Stimulated activated naive CD8-positive, alpha-beta T cell treated with anti-CD3 and anti-CD28 coated beads, Interleukin-15, Interleukin-2, amounts not matched to agents 100 U/mL and 50 U/mL, for 24 hours (primary cell): ENCODE measurements at regions not wholly inside any gene's neighbourhood (a gene's known extent, or its start where the extent isn't known, plus 50 kb on each side); places are given as distances from the start of the nearest gene placed in this dataset.
"Not testable (repeated sequence)": the region's sequence is repeated elsewhere in the genome, so short reads cannot be mapped to it uniquely, and the experiment has no call there.

ENCODE experiments used
- ATAC-seq: fragments of 150-1000 bp; cut with Tn5 transposase; one replicate; pipeline ENCODE4 v1.10.0; 2021
- DNase-seq: peaks from one replicate; pipeline ENCODE4 v3.0.0; 2021

- no peak for DNase-seq
- no peak for ATAC-seq
Observed at GRCh38 chrX:38940547-38940946, 139.3 kb downstream of the MID1IP1 start.

GRCh38 chrX:38941675-38942074 is 140.4 kb downstream of the MID1IP1 start:
- ATAC-seq = no peak

GRCh38 chrX:38943120-38943519 is 141.9 kb downstream of the MID1IP1 start:
- no peak for DNase-seq
- ATAC-seq = no peak

More at GRCh38 chrX:38941675-38942074, 140.4 kb downstream of the MID1IP1 start:
- no peak for DNase-seq

GRCh38 chrX:38948046-38948445 is 146.8 kb downstream of the MID1IP1 start:
- no peak for DNase-seq
- no peak for ATAC-seq

- ATAC-seq = no peak
- no peak for DNase-seq
Observed at GRCh38 chrX:38954520-38954919, 153.3 kb downstream of the MID1IP1 start.

GRCh38 chrX:38959736-38960135 is 158.5 kb downstream of the MID1IP1 start:
- ATAC-seq (no peak), DNase-seq (no peak)

GRCh38 chrX:38960137-38960536 is 158.9 kb downstream of the MID1IP1 start:
- DNase-seq = no peak
- no peak for ATAC-seq

GRCh38 chrX:38961936-38962335 is 160.7 kb downstream of the MID1IP1 start:
- DNase-seq = no peak
- ATAC-seq = no peak

GRCh38 chrX:38963244-38963643 is 162.0 kb downstream of the MID1IP1 start:
- DNase-seq, ATAC-seq: not testable (repeated sequence)

GRCh38 chrX:38965888-38966287 is 164.6 kb downstream of the MID1IP1 start:
- ATAC-seq = no peak

GRCh38 chrX:38968344-38969216 is 167.3 kb downstream of the MID1IP1 start:
- no peak for DNase-seq

More at GRCh38 chrX:38965888-38966287, 164.6 kb downstream of the MID1IP1 start:
- DNase-seq = no peak

GRCh38 chrX:38970074-38970473 is 168.8 kb downstream of the MID1IP1 start:
- no peak for ATAC-seq
- no peak for DNase-seq

More at GRCh38 chrX:38968344-38969216, 167.3 kb downstream of the MID1IP1 start:
- no peak for ATAC-seq

GRCh38 chrX:38970845-38971244 is 169.6 kb downstream of the MID1IP1 start:
- peak; percentile 86 for ATAC-seq
- peak; percentile 22 for DNase-seq

- no peak for DNase-seq
- ATAC-seq = no peak
Observed at GRCh38 chrX:38973322-38973721, 172.1 kb downstream of the MID1IP1 start.

GRCh38 chrX:38974542-38974941 is 173.3 kb downstream of the MID1IP1 start:
- no peak for DNase-seq
- ATAC-seq = no peak

GRCh38 chrX:38975368-38975942 is 174.2 kb downstream of the MID1IP1 start:
- no peak for ATAC-seq
- DNase-seq = no peak

- ATAC-seq (no peak), DNase-seq (no peak)
Observed at GRCh38 chrX:38982370-38982769, 181.1 kb downstream of the MID1IP1 start.

- no peak for ATAC-seq
- DNase-seq = no peak
Observed at GRCh38 chrX:38982843-38983242, 181.6 kb downstream of the MID1IP1 start.

- DNase-seq (no peak), ATAC-seq (peak; percentile 77)
Observed at GRCh38 chrX:38985375-38985774, 184.1 kb downstream of the MID1IP1 start.

GRCh38 chrX:38985945-38986344 is 184.7 kb downstream of the MID1IP1 start:
- no peak for ATAC-seq
- no peak for DNase-seq

- ATAC-seq = no peak
- no peak for DNase-seq
Observed at GRCh38 chrX:38986586-38986985, 185.3 kb downstream of the MID1IP1 start.

- DNase-seq (no peak), ATAC-seq (no peak)
Observed at GRCh38 chrX:38987198-38987651, 186.0 kb downstream of the MID1IP1 start.

GRCh38 chrX:38988301-38988700 is 187.0 kb downstream of the MID1IP1 start:
- no peak for DNase-seq
- ATAC-seq = no peak
